ENCODE measurements at regions not wholly inside any gene's neighbourhood (a gene's known extent, or its start where the extent isn't known, plus 50 kb on each side); places are given as distances from the start of the nearest gene placed in this dataset.

- DNase-seq (ENCODE audit: low read depth in 4 of 4, low spot score in 3 of 4), result no peak
Measured at GRCh38 chr2:128753800-128754199, 435.1 kb upstream of the HS6ST1 start.

DNA sequence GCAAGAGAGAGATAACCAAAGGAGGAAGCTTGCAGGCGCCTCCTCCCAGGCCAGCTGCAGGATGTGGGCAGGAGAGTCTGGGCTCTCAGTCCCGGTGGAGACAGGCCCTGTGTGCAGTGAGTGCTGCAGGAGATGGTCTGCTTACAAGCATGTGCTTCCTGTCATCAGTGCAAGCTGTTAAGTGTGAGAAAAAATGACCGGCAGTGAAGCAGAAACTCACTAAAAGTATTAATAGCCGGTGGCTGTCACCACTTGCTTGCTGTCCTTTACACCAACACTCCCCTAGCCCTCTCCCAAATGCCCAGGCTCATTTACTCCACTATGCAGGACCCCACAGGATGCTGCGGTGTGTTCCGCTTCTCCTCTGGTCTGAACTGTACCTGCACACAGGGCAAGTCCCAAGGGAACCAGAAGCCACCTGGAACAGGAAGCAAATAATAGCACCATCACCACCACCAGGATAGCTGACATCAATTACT is 435.6 kb upstream of the HS6ST1 start:
- DNase-seq (ENCODE audit: low read depth in 4 of 4, low spot score in 3 of 4), result no peak

DNA sequence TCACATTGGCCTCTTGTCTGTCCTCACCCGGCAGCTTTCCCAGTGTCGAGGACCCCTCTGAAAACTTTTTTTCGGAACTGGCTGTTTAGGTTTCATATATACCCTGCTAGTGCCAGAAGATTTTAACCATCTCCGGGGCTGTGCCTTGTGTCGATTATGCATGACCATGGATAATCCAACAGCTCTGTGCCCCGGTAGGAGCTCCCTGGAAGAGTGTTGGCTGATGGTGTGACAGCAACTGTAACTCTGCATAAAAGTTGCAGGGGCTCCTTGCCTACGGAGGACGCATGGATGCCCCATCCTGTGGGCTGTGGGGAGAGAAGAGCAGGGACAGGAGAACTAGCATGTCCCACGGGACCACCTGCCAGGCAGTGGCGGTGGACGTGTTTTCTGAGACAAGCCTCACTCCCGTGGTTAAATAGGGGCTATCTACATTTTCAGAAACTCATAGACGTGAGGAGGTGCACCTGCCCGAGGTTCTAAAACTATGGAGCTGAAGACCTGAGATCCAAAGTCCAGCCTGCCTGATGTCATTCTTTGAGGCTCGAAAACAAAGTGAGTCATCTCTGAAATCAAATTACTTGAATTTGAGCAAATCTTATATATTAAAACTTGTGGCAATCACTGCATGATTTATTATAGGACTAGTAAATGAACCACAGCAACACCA is 437.2 kb upstream of the HS6ST1 start:
- DNase-seq (ENCODE audit: low read depth in 4 of 4, low spot score in 3 of 4), result no peak

- DNase-seq (ENCODE audit: low read depth in 4 of 4, low spot score in 3 of 4), result peak in 1 of 4 donors; percentile 55
Measured at GRCh38 chr2:128756365-128756717, 437.7 kb upstream of the HS6ST1 start.

GRCh38 chr2:128765811-128766210 is 447.1 kb upstream of the HS6ST1 start:
- DNase-seq (ENCODE audit: low read depth in 4 of 4, low spot score in 3 of 4), result no peak

DNA sequence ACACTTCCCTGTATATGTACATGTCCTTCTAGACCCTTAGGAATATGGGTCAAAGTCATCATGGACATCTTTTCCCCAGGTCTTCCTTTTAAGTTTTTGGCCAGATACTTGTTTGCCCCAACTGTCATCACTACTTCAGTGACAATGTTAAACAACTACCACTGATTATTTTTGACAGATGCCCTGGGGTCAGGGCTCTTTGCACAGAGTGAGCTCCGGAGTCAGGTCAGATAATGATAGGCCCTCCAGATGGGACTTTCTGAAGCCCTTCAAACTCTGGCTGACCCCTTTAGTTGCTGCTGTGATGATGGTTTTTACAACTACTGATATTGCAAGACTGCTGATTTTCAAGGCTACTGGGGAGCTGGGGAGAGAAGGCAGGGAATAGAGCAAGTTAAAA is 449.4 kb upstream of the HS6ST1 start:
- no peak for DNase-seq (ENCODE audit: low read depth in 4 of 4, low spot score in 3 of 4)

- DNase-seq (ENCODE audit: low read depth in 4 of 4, low spot score in 3 of 4), result no peak
Measured at GRCh38 chr2:128769457-128770142, 450.9 kb upstream of the HS6ST1 start.

GRCh38 chr2:128770143-128771085 is 451.7 kb upstream of the HS6ST1 start:
- no peak for DNase-seq (ENCODE audit: low read depth in 4 of 4, low spot score in 3 of 4)

DNA sequence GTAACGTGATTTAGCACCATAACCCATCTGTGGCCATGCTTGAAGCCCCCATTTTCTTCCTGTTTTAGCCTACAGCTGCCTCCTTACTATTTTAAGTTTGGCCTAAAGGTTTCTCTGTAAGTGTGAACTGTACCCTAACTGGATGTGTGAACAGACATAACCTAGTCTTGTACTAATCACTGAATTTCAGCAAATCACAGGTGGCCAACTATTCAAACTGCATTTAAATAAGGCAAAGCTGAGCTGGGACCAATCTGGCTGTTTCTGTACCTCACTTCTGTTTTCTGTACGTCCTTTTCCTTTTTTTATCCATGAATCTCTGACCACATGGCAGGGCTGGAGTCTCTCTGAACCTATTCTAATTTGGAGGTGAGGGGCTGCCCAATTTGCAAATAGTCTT is 452.7 kb upstream of the HS6ST1 start:
- no peak for DNase-seq (ENCODE audit: low read depth in 4 of 4, low spot score in 3 of 4)

DNA sequence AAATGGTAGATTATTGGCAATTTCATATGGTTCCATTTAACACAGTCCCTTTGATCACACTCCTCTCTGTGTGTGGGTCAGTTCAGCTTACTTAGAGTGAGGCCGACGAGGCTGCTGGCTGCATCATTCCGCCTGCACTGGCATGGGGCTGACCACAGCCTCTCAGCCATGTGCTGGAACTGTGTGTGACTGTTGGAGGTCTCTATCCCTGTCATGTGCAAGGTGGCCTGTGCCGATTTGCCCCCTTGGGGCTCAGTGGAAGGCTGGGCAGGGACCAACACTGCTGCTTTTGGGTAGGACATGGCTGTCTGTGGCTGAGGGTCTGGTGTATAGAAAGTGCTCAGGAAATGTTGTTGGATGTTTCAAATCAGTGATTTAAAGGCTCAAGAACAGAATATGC is 454.0 kb upstream of the HS6ST1 start:
- DNase-seq (ENCODE audit: low read depth in 4 of 4, low spot score in 3 of 4), result no peak

- no peak for DNase-seq (ENCODE audit: low read depth in 4 of 4, low spot score in 3 of 4)
Measured at GRCh38 chr2:128773641-128774319, 455.1 kb upstream of the HS6ST1 start.

- no peak for DNase-seq (ENCODE audit: low read depth in 4 of 4, low spot score in 3 of 4)
Measured at GRCh38 chr2:128774320-128775216, 455.9 kb upstream of the HS6ST1 start.

DNA sequence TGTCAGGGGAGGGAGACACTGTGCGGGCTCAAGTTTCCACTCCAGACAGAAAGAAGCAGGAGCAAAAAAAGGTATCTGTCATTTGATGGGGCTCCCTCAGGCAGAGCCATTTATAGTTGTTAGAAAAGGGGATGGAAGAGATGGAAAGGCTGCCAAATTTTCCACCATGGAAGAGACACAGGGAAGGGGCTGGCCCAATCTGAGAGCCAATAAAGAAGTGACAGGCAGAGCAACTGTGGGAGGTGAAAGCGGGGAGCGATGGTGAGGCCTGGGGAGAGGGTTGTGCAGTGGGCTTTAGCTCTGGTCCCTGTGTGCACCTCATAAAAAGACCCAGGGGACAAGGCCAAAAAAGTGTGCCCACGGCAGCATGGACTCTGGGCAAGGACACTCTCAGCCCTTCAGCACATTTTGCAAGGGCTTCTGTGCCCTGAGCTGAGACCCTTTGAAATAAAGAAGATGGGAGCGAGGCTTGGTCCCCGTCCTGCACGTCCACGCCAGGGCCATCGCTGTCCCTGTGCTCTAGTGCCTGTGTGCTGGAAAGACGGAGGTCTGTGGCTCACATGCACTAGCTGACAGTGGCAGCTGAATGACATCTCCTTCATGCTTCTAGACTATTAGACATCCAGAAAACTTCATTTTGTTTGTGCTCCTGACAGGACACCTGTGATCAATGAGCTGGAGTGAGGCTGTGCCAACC is 456.7 kb upstream of the HS6ST1 start:
- no peak for DNase-seq (ENCODE audit: low read depth in 4 of 4, low spot score in 3 of 4)

DNA sequence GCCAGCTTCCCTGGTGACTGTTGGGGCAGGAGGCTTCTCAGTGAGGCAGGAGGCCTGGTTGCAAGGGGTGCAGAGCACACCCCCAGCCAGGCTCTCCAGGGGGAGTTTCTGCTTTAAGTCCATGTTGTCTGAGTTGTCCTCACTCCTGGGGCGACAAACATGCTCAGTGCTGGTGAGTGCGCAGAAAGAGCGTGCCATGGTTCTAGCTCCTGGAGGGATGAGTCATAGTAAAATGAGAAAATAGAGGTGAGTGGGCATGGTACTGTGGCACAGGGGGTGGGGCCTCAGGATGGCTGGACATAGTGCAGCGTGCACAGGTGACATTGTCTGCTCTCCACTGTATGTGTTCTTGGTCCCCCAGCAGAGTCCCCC is 457.2 kb upstream of the HS6ST1 start:
- no peak for DNase-seq (ENCODE audit: low read depth in 4 of 4, low spot score in 3 of 4)

DNA sequence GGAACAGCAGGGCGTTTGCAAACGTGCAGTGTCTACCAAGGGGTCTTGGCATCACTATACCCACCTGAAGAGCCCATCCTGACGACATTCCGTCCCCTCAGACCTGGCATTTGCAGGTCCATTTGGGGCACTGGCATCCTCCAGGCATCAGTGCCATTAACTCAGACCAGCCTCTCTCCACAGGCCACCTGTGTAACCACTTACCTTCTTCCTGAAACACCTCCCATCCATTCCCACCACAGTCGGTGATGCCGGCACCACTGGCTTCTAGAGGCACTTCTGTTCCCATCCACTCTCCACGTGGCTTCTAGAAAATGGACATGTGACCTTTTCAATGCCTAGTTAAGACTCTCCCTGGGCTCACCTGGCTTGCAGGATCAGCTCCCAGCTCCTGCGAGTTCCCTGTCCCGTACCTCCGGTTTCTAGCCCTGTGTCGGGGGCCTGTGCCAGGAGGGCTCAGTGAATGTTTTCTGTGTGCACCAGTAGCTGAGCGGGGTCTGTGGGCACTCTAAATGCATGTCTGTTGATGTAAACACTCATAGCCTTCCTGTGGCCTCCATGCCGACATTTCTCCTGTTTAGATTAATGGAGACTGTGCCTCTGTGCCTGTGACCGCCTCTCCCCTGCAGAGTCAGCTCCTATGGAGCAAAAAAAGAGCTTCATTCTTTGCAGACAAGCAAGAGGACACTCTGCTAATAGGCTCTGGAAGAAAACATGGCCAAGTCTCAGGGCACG is 458.0 kb upstream of the HS6ST1 start:
- DNase-seq (ENCODE audit: low read depth in 4 of 4, low spot score in 3 of 4), result no peak

DNA sequence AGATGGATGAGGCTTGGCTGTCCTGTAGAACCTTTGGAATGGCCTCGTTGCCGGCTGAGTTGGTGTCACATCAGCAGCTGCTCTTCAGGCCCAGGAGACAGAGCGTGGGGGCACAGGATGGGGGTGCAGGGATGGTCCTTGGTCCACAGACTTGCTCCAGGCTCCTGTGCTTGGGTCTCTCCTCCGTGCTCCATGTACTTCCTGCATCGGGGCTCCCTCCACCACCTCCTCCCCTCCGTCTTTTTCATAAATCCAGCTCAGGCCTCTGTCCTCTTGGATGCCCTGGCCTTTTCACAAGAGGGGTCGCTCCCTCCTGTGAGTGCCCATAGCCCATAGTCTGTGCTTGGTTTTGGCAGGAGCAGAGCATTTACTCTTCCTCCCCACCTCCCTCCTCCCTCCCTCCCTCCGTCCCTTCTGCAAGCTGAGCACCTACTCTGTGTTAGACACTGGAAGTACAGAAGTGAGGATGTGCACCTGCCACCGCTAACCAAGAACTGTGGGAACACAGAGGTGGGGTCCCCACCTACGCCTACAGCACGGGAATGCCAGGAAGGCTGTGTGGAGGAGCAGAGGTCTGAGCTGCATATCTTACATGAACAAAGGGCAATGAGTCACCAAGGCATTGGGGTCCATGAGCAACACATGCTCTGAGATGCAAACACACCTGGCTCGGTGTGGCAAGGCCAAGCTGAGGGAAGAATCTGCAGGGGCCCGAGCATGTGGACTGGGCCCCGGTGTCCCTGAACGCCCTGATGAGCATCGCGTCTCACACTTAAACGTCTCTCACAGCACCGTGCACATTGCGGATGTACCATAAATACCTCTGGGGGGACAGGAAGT is 458.7 kb upstream of the HS6ST1 start:
- no peak for DNase-seq (ENCODE audit: low read depth in 4 of 4, low spot score in 3 of 4)

GRCh38 chr2:128778843-128779242 is 460.2 kb upstream of the HS6ST1 start:
- no peak for DNase-seq (ENCODE audit: low read depth in 4 of 4, low spot score in 3 of 4)
